Germinal center (tissue), 1 donor: ENCODE measurements at regions not wholly inside any gene's neighbourhood (a gene's known extent, or its start where the extent isn't known, plus 50 kb on each side); places are given as distances from the start of the nearest gene placed in this dataset.

Experiments
- DNase-seq: peaks from one replicate; pipeline ENCODE4 v3.0.0; 2012; ENCODE audit warnings: mixed read lengths, low spot score

- no peak for DNase-seq
Measured at GRCh38 chr10:3852147-3852904, 67.3 kb upstream of the KLF6 start.

- peak; percentile 55 for DNase-seq
Measured at GRCh38 chr10:3850999-3851937, 66.3 kb upstream of the KLF6 start.

GRCh38 chr10:3848775-3849635 is 64.0 kb upstream of the KLF6 start:
- DNase-seq = no peak

GRCh38 chr10:3848005-3848774 is 63.2 kb upstream of the KLF6 start:
- DNase-seq = no peak

- DNase-seq = no peak
Measured at GRCh38 chr10:3846736-3847135, 61.7 kb upstream of the KLF6 start.

GRCh38 chr10:3844491-3845025 is 59.5 kb upstream of the KLF6 start:
- DNase-seq = no peak

- DNase-seq = no peak
Measured at GRCh38 chr10:3838460-3839437, 53.7 kb upstream of the KLF6 start.

GRCh38 chr10:3837647-3838459 is 52.8 kb upstream of the KLF6 start:
- DNase-seq = no peak

- no peak for DNase-seq
Measured at GRCh38 chr10:3836222-3836820, 51.3 kb upstream of the KLF6 start.

- no peak for DNase-seq
Measured at GRCh38 chr10:3835770-3836169, 50.8 kb upstream of the KLF6 start.

- DNase-seq = no peak
Measured at GRCh38 chr10:3834947-3835346, 49.9 kb upstream of the KLF6 start.
